BLaER1 treated with 17β-estradiol and CSF1 and Interleukin-3, amounts not matched to agents 10 nM and 100 nM (cell line): ENCODE measurements at regions not wholly inside any gene's neighbourhood (a gene's known extent, or its start where the extent isn't known, plus 50 kb on each side); places are given as distances from the start of the nearest gene placed in this dataset.
A peak's percentile ranks its signal among the peaks of the same experiment; 100 is the strongest.

ENCODE experiments used
- H3K27ac ChIP-seq, 11 experiments: shearing (Covaris generic); formaldehyde crosslinking; 2 replicates each; pipeline ENCODE4 v1.8.1; 2022
- H3K27me3 ChIP-seq, 11 experiments: shearing (Covaris generic); formaldehyde crosslinking; 2 replicates each; pipeline ENCODE4 v1.8.1; 2022
- H3K36me3 ChIP-seq, 11 experiments: shearing (Covaris generic); formaldehyde crosslinking; 2 replicates each; pipeline ENCODE4 v1.8.1; 2022
- H3K4me1 ChIP-seq, 10 experiments: shearing (Covaris generic); formaldehyde crosslinking; 2 replicates each; pipeline ENCODE4 v1.8.1; 2022
- H3K4me2 ChIP-seq, 11 experiments: shearing (Covaris generic); formaldehyde crosslinking; 2 replicates each; pipeline ENCODE4 v1.8.1; 2022
- H3K4me3 ChIP-seq, 10 experiments: shearing (Covaris generic); formaldehyde crosslinking; 2 replicates each; pipeline ENCODE4 v1.8.1; 2022
- H3K9ac ChIP-seq, 11 experiments: shearing (Covaris generic); formaldehyde crosslinking; 2 replicates each; pipeline ENCODE4 v1.8.1; 2022
- H3K9me3 ChIP-seq, 11 experiments: shearing (Covaris generic); formaldehyde crosslinking; replicated peaks in 1 of 11; 2 replicates each; pipeline ENCODE4 v1.8.1; 2022
- H4K20me1 ChIP-seq, 11 experiments: shearing (Covaris generic); formaldehyde crosslinking; 2 replicates each; pipeline ENCODE4 v1.8.1; 2022
- Cebpa-rat ChIP-seq, 11 experiments: shearing (Covaris generic); IDR thresholded peaks; 2 replicates each; pipeline ENCODE4 v1.8.1; 2022

GRCh38 chr18:46289931-46290330 is 185.7 kb downstream of the HAUS1 start:
- H3K27me3 ChIP-seq = no peaks in the 10 kb centered on the region
- no peak overlapping the region for H3K27ac ChIP-seq
- H3K9me3 ChIP-seq = no peaks in the 10 kb centered on the region
- TF ChIP-seq Cebpa-rat (IDR thresholded peaks at IDR 0.05) = no peak
- H3K36me3 ChIP-seq = no peaks in the 10 kb centered on the region
- no peak overlapping the region for H3K4me2 ChIP-seq
- H3K4me3 ChIP-seq = no peak overlapping the region
- H3K9ac ChIP-seq = no peak overlapping the region
- peaks cover 0 to 14% (median 7%) of the 10 kb centered on the region in 10 experiments; a peak in 10 of 20 replicates for H3K4me1 ChIP-seq
- no peaks in the 10 kb centered on the region; a peak in 1 of 22 replicates for H4K20me1 ChIP-seq

DNA sequence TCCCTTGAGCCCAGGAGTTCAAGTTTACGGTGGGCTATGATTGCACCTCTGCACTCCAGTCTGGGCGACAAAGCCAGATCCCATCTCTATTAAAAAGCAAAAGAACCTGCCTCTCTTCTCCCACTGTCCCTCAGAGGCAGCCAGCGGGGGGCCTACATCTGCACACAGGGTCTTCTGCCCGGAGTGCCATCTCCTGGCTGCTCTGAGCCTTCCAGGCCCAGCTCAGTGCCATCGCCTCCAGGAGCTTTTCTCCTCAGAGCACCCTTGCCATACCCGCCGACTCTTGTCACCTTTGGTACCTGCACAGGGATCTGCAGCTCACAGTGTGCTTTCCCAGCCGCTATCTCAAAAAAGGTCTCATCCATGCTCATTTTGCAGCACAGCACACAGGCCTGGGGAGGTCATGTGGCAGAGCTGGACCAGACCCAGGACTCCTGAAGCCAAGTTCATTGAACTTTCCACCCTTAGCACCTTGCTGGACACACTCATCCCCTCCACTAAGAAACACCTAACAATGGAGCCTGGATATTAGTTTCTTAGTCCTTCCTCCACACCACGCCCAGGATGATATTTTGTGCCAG is 186.3 kb downstream of the HAUS1 start:
- H3K9ac ChIP-seq = no peak overlapping the region
- no peaks in the 10 kb centered on the region; a peak in 1 of 22 replicates for H4K20me1 ChIP-seq
- no peak overlapping the region for H3K4me3 ChIP-seq
- H3K9me3 ChIP-seq = no peaks in the 10 kb centered on the region
- H3K4me2 ChIP-seq = peak overlapping the region in 1 of 11 experiments; percentile 7; a peak in 1 of 22 replicates
- H3K36me3 ChIP-seq = no peaks in the 10 kb centered on the region
- H3K27me3 ChIP-seq = no peaks in the 10 kb centered on the region
- no peak overlapping the region for H3K27ac ChIP-seq
- peaks cover 0 to 14% (median 7%) of the 10 kb centered on the region in 10 experiments; a peak in 10 of 20 replicates for H3K4me1 ChIP-seq
- TF ChIP-seq Cebpa-rat (IDR thresholded peaks at IDR 0.05) = no peak

GRCh38 chr18:46291149-46291548 is 187.0 kb downstream of the HAUS1 start:
- H3K36me3 ChIP-seq = no peaks in the 10 kb centered on the region
- H3K4me3 ChIP-seq = no peak overlapping the region
- H3K27ac ChIP-seq = no peak overlapping the region
- no peaks in the 10 kb centered on the region for H3K27me3 ChIP-seq
- no peak overlapping the region for H3K9ac ChIP-seq
- no peaks in the 10 kb centered on the region for H3K9me3 ChIP-seq
- H3K4me1 ChIP-seq = peaks cover 0 to 14% (median 7%) of the 10 kb centered on the region in 10 experiments; a peak in 10 of 20 replicates
- H3K4me2 ChIP-seq = peak overlapping the region in 1 of 11 experiments; percentile 7; a peak in 1 of 22 replicates
- no peak for TF ChIP-seq Cebpa-rat (IDR thresholded peaks at IDR 0.05)
- H4K20me1 ChIP-seq = no peaks in the 10 kb centered on the region; a peak in 1 of 22 replicates

DNA sequence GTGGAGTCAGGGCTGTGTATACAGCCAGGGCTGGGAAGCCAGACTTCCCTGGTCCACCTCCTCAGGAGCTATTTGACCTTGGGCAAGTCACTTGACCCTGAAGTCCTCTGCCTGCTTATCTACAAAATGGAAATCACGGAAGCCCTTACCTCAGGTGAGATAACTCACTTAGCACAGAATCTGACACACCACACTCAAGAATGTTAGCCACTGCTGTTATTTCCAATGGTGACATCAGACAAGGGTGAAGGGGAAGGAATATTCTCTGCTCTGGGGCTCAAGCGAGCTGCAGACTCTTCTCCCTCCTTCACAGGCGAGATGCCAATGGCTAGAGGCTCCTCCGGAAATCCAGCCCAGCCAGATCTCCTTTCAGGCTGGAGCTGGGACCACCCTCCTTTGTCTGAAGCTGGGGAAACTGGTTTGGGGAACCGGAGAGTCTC is 189.6 kb downstream of the HAUS1 start:
- Histone ChIP-seq H4K20me1 (no peaks in the 10 kb centered on the region; a peak in 1 of 22 replicates), H3K4me3 (no peak overlapping the region), H3K9me3 (no peaks in the 10 kb centered on the region), H3K27ac (no peak overlapping the region), H3K4me2 (peak overlapping the region in 4 of 11 experiments; percentile 5 to 37 (median 14); a peak in 2 of 22 replicates), H3K27me3 (no peaks in the 10 kb centered on the region), H3K9ac (no peak overlapping the region), H3K36me3 (no peaks in the 10 kb centered on the region), H3K4me1 (peaks cover 0 to 14% (median 7%) of the 10 kb centered on the region in 10 experiments; a peak in 10 of 20 replicates)
- TF ChIP-seq Cebpa-rat (IDR thresholded peaks at IDR 0.05) = no peak

DNA sequence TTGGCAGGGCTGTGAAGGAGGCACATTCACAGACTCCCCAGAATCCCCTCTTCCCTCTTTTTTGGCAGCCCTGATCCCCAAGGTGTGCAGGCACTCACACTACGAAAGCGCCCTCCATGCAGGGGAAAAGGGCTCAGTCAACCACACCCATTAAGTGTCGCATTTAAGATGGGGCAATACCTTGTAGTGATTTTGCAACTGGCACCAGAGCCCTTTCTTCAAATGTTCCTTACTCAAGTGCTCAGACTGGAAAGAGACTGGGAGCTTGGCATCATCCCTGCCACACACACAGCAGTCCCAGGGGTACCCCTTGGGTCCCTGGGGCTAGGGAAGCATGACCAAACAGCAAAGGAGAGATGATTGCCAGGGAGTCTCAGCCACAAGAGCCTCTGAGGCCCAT is 190.1 kb downstream of the HAUS1 start:
- no peak overlapping the region for H3K9ac ChIP-seq
- no peaks in the 10 kb centered on the region for H3K27me3 ChIP-seq
- no peak overlapping the region for H3K4me3 ChIP-seq
- no peak overlapping the region for H3K4me2 ChIP-seq
- H3K9me3 ChIP-seq = no peaks in the 10 kb centered on the region
- H3K36me3 ChIP-seq = no peaks in the 10 kb centered on the region
- H3K4me1 ChIP-seq = peaks cover 0 to 14% (median 7%) of the 10 kb centered on the region in 10 experiments; a peak in 10 of 20 replicates
- no peak overlapping the region for H3K27ac ChIP-seq
- TF ChIP-seq Cebpa-rat (IDR thresholded peaks at IDR 0.05) = no peak
- H4K20me1 ChIP-seq = no peaks in the 10 kb centered on the region; a peak in 1 of 22 replicates

- H3K36me3 ChIP-seq = no peaks in the 10 kb centered on the region
- H3K4me3 ChIP-seq = no peak overlapping the region
- H3K27me3 ChIP-seq = no peaks in the 10 kb centered on the region
- H3K4me1 ChIP-seq = peaks cover 0 to 14% (median 7%) of the 10 kb centered on the region in 10 experiments; a peak in 10 of 20 replicates
- TF ChIP-seq Cebpa-rat (IDR thresholded peaks at IDR 0.05) = no peak
- no peaks in the 10 kb centered on the region for H3K9me3 ChIP-seq
- H3K27ac ChIP-seq = no peak overlapping the region
- H4K20me1 ChIP-seq = no peaks in the 10 kb centered on the region; a peak in 1 of 22 replicates
- H3K9ac ChIP-seq = no peak overlapping the region
- H3K4me2 ChIP-seq = no peak overlapping the region
Observed at GRCh38 chr18:46294751-46295150, 190.6 kb downstream of the HAUS1 start.

DNA sequence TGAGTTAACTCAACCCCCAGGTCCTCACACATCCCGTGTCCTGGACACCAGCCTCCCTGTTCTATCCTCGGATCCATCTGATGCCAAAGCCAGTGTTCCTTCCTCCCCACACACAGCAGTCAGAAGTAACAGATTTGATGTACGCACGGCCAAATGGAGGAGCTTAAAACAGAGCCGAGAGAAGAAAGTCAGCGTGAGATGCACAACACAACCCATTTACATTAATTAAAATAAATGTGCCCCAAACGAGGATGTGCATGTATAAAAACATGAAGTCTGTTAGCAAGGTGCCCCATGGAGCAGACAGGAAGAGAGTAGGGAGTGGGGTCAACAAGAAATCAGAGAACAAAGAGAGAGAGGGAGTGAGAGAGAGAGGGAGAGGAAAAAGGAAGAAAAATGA is 191.2 kb downstream of the HAUS1 start:
- H3K9me3 ChIP-seq = no peaks in the 10 kb centered on the region
- H4K20me1 ChIP-seq = no peaks in the 10 kb centered on the region
- H3K36me3 ChIP-seq = no peaks in the 10 kb centered on the region
- H3K4me3 ChIP-seq = no peak overlapping the region
- H3K9ac ChIP-seq = no peak overlapping the region
- TF ChIP-seq Cebpa-rat (IDR thresholded peaks at IDR 0.05) = no peak
- H3K27ac ChIP-seq = no peak overlapping the region
- H3K4me1 ChIP-seq = peaks cover 0 to 14% (median 7%) of the 10 kb centered on the region in 10 experiments; a peak in 10 of 20 replicates
- no peak overlapping the region for H3K4me2 ChIP-seq
- H3K27me3 ChIP-seq = no peaks in the 10 kb centered on the region

DNA sequence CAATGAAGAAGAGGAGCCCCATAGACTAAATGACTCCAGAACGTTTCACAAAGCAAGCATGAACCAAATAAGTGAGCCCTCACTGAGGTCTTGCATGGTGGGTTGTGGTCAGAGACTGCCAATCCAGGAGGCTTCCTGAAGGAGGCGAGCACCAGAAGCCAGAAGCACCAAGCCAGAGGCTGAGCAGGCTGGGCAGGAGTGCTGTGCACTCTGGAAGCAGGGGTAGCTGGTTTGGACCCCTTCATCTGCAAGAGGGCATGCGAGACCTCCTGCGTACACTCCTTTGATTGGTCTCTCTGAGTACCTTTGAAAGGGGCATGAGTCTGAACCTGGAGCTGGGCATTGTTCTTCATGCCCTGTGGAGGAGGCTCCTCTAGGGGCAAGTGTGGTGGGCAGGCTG is 192.5 kb downstream of the HAUS1 start:
- H3K4me1 ChIP-seq = peaks cover 0 to 14% (median 7%) of the 10 kb centered on the region in 10 experiments; a peak in 10 of 20 replicates
- no peaks in the 10 kb centered on the region for H3K27me3 ChIP-seq
- no peak overlapping the region for H3K9ac ChIP-seq
- H3K9me3 ChIP-seq = no peaks in the 10 kb centered on the region
- H3K36me3 ChIP-seq = no peaks in the 10 kb centered on the region
- H3K4me2 ChIP-seq = no peak overlapping the region
- H3K27ac ChIP-seq = no peak overlapping the region
- H4K20me1 ChIP-seq = no peaks in the 10 kb centered on the region
- H3K4me3 ChIP-seq = no peak overlapping the region
- TF ChIP-seq Cebpa-rat (IDR thresholded peaks at IDR 0.05) = no peak

GRCh38 chr18:46297124-46297523 is 192.9 kb downstream of the HAUS1 start:
- Histone ChIP-seq H3K36me3 (no peaks in the 10 kb centered on the region), H3K4me1 (peaks cover 0 to 14% (median 7%) of the 10 kb centered on the region in 10 experiments; a peak in 10 of 20 replicates), H3K27me3 (no peaks in the 10 kb centered on the region), H3K4me3 (no peak overlapping the region), H3K9ac (no peak overlapping the region), H4K20me1 (no peaks in the 10 kb centered on the region), H3K27ac (no peak overlapping the region), H3K9me3 (no peaks in the 10 kb centered on the region), H3K4me2 (no peak overlapping the region)
- no peak for TF ChIP-seq Cebpa-rat (IDR thresholded peaks at IDR 0.05)

DNA sequence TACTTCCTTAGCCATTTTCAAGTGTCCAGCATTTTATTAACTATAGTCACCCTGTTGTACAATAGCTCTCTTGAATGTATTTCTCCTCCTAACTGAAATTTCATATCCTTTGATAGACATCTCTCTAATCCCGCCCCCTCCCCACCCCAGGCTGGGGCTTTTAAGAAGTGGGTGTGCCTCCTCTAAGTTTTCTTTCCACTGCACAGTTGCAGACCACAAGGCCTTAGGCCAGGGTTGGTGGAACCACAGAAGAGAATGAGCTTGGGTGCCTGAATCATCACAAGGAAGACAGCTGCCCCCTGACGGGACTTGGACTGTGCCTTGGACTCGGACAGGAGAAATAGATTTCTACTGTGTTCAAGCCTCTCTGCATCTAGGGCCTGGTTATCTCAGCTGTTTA is 193.4 kb downstream of the HAUS1 start:
- Histone ChIP-seq H3K27me3 (no peaks in the 10 kb centered on the region), H3K4me3 (no peak overlapping the region), H4K20me1 (no peaks in the 10 kb centered on the region), H3K9me3 (no peaks in the 10 kb centered on the region), H3K27ac (no peak overlapping the region), H3K36me3 (no peaks in the 10 kb centered on the region), H3K4me1 (peaks cover 0 to 16% (median 7%) of the 10 kb centered on the region in 10 experiments; a peak in 13 of 20 replicates), H3K4me2 (no peak overlapping the region), H3K9ac (no peak overlapping the region)
- TF ChIP-seq Cebpa-rat (IDR thresholded peaks at IDR 0.05) = no peak
